Choroid plexus epithelial cell (primary cell): ENCODE measurements at regions not wholly inside any gene's neighbourhood (a gene's known extent, or its start where the extent isn't known, plus 50 kb on each side); places are given as distances from the start of the nearest gene placed in this dataset.

Experiments used
- DNase-seq: peaks from one replicate; pipeline ENCODE4 v3.0.0-alpha.2; 2010; ENCODE audit warnings: low read depth
- H3K4me3 ChIP-seq: 2 replicates; pipeline ENCODE4 v1.5.1; 2011; ENCODE audit warnings: low read depth, mild to moderate bottlenecking, control low read depth, low read length, moderate library complexity
- CTCF ChIP-seq: conservative IDR thresholded peaks from 2 replicates; pipeline ENCODE4 v1.5.1; 2011; ENCODE audit warnings: low read depth, mild to moderate bottlenecking, control low read depth, inconsistent platforms, low read length, moderate library complexity

- TF ChIP-seq CTCF, result no peak
Observed at GRCh38 chrX:69255441-69256290, 90.4 kb upstream of the PJA1 start.

GRCh38 chrX:69253821-69254220 lies 88.6 kb upstream of the PJA1 start:
- no peak for DNase-seq
- no peak for TF ChIP-seq CTCF

More at GRCh38 chrX:69255441-69256290, 90.4 kb upstream of the PJA1 start:
- no peak for DNase-seq
- no peak overlapping the region for H3K4me3 ChIP-seq

GRCh38 chrX:69243276-69243675 lies 78.0 kb upstream of the PJA1 start:
- no peak overlapping the region for H3K4me3 ChIP-seq
- no peak for TF ChIP-seq CTCF
- no peak for DNase-seq

More at GRCh38 chrX:69253821-69254220, 88.6 kb upstream of the PJA1 start:
- no peak overlapping the region for H3K4me3 ChIP-seq

- no peak for DNase-seq
- H3K4me3 ChIP-seq, result no peak overlapping the region
- no peak for TF ChIP-seq CTCF
Observed at GRCh38 chrX:69238887-69239231, 73.6 kb upstream of the PJA1 start.

- H3K4me3 ChIP-seq, result no peak overlapping the region
- no peak for TF ChIP-seq CTCF
- peak; percentile 9 for DNase-seq
Observed at GRCh38 chrX:69238114-69238886, 73.0 kb upstream of the PJA1 start.

- TF ChIP-seq CTCF, result no peak
Observed at GRCh38 chrX:69237236-69237635, 72.0 kb upstream of the PJA1 start.

GRCh38 chrX:69236641-69237040 lies 71.4 kb upstream of the PJA1 start:
- H3K4me3 ChIP-seq, result no peak overlapping the region
- no peak for TF ChIP-seq CTCF
- DNase-seq, result no peak

More at GRCh38 chrX:69237236-69237635, 72.0 kb upstream of the PJA1 start:
- no peak for DNase-seq
- H3K4me3 ChIP-seq, result no peak overlapping the region
